ENCODE measurements at regions not wholly inside any gene's neighbourhood (a gene's known extent, or its start where the extent isn't known, plus 50 kb on each side); places are given as distances from the start of the nearest gene placed in this dataset.

DNA sequence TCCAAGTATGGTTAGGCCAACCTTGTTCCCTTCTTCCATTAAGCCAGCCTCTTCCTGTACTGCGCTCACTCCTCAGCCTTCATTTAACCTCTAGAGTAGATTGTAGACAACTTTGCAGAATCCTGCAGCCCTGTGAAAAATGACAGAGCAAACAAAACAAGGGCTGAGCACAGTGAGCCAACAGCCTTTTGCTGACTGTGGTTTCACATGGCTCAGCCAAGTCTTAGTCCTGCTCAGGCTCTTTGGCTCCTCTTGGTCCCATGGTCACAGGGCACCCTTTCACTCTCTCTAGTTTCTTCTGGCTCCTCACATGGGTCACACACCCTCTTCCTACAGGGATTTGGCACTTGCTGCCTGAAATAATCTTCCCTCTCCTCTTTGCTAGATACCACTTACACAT lies 900.3 kb downstream of the CCSER2 start:
- intact Hi-C loops (cut with DNase I), result no loop called here
- TF ChIP-seq, protein P1, sequence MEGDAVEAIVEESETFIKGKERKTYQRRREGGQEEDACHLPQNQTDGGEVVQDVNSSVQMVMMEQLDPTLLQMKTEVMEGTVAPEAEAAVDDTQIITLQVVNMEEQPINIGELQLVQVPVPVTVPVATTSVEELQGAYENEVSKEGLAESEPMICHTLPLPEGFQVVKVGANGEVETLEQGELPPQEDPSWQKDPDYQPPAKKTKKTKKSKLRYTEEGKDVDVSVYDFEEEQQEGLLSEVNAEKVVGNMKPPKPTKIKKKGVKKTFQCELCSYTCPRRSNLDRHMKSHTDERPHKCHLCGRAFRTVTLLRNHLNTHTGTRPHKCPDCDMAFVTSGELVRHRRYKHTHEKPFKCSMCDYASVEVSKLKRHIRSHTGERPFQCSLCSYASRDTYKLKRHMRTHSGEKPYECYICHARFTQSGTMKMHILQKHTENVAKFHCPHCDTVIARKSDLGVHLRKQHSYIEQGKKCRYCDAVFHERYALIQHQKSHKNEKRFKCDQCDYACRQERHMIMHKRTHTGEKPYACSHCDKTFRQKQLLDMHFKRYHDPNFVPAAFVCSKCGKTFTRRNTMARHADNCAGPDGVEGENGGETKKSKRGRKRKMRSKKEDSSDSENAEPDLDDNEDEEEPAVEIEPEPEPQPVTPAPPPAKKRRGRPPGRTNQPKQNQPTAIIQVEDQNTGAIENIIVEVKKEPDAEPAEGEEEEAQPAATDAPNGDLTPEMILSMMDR (IDR thresholded peaks at IDR 0.05), result no peak
- 86 to 92% (median 90%) methylated on average over 1 of the region's 1 CpG for WGBS, 3 donors
- ATAC-seq, result no peak
- Histone ChIP-seq H3K9me3 (no peaks in the 10 kb centered on the region), H3K36me3 (ENCODE audit: insufficient read depth in 1 of 2, low read depth in 1 of 2) (no peaks in the 10 kb centered on the region), H3K4me3 (no peak overlapping the region), H3K27me3 (ENCODE audit: insufficient read depth in 3 of 3, low read length in 2 of 3) (no peaks in the 10 kb centered on the region), H3K27ac (no peak overlapping the region), H3K4me1 (no peaks in the 10 kb centered on the region)
- no peak for DNase-seq

DNA sequence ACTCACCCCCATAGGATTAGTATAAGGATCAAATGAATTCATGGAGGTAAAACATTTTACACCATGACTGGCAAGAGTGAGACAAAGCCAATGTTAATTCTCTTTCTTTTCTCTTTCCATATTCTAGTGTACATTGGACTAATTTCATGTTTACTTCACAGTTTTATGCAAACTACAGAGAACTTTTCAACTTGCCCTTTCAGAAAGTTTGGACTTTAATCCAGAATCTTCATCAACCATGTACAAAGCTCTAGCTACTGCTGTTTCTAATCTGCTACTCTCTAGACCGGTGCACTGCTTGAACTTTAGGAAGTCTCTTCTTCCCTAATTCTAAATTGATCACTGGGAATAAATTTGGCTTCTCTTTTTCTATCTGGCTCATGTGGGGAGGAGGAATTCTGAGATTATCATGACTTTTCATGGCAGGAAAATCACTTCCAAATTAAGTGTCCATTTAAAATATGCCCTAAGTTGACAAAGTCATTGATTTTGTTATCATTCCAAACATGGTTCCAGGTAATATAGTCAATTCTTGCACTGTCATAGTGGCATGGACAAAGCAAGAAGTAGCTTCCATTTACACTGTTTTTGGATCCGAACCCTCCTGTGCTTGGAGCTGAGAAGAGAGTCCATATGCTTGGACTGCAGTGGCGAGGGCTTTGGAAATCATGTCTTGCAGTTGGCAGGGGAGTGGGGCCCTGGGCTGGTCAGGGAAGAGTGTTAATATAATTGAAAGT lies 903.3 kb downstream of the CCSER2 start:
- H3K36me3 ChIP-seq (ENCODE audit: insufficient read depth in 1 of 2, low read depth in 1 of 2), result no peaks in the 10 kb centered on the region
- ATAC-seq (no peak), DNase-seq (no peak)
- H3K27me3 ChIP-seq (ENCODE audit: insufficient read depth in 3 of 3, low read length in 2 of 3), result no peaks in the 10 kb centered on the region
- H3K4me3 ChIP-seq, result no peak overlapping the region
- intact Hi-C loops (cut with DNase I), result no loop called here
- H3K4me1 ChIP-seq, result no peaks in the 10 kb centered on the region
- no peak overlapping the region for H3K27ac ChIP-seq
- WGBS, 3 donors, result 58 to 77% (median 65%) methylated on average over 3 of the region's 3 CpGs
- TF ChIP-seq, protein P1 (IDR thresholded peaks at IDR 0.05), result no peak
- no peaks in the 10 kb centered on the region for H3K9me3 ChIP-seq

DNA sequence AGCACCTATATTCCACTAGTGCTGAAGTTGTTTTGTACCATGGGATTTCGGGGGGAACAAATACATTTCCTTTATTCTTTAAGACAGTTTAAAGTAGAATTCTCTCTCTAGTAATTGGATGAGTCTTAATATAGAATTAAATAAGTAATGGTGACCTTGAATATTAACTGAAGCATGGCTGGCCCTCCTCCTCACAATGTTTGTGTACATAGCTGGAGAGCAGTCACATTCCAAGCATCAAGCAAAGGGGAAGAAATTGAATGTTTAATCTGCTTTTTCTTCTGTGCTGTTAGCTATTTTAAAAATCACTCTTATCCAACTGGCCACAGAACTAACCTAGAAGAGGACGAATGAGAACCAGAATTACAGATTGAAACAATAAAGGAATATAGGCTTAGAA lies 906.9 kb downstream of the CCSER2 start:
- no peaks in the 10 kb centered on the region for H3K9me3 ChIP-seq
- no peaks in the 10 kb centered on the region for H3K27me3 ChIP-seq (ENCODE audit: insufficient read depth in 3 of 3, low read length in 2 of 3)
- no peak for DNase-seq
- ATAC-seq, result no peak
- TF ChIP-seq, protein P1 (IDR thresholded peaks at IDR 0.05), result no peak
- H3K4me3 ChIP-seq, result no peak overlapping the region
- no peaks in the 10 kb centered on the region for H3K36me3 ChIP-seq (ENCODE audit: insufficient read depth in 1 of 2, low read depth in 1 of 2)
- WGBS, 3 donors, result 57 to 80% (median 72%) methylated on average over 2 of the region's 2 CpGs
- intact Hi-C loops (cut with DNase I), result no loop called here
- no peaks in the 10 kb centered on the region for H3K4me1 ChIP-seq
- no peak overlapping the region for H3K27ac ChIP-seq

DNA sequence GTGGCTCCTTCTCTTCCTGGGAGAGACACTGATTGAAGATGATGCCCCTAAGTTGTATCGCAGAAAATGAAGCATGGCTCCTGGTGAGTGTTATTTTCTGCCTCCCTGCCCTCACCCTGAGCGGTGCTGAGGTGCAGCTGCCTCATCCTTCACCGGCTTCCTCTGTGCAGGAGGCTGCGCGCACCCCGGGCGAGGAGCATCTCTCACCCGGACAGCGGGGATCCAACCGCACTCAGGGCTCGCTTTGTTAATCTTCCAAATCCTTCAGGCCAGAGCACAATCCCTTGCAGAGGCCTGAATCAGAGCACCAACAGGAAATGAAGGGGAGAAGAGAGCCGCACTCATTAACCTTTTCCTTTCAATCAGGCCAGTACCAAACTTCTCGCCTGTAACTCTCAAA lies 910.3 kb downstream of the CCSER2 start:
- TF ChIP-seq, protein P1 (IDR thresholded peaks at IDR 0.05), result no peak
- DNase-seq (no peak), ATAC-seq (no peak)
- H3K27ac ChIP-seq, result no peak overlapping the region
- H3K27me3 ChIP-seq (ENCODE audit: insufficient read depth in 3 of 3, low read length in 2 of 3), result no peaks in the 10 kb centered on the region
- 85 to 89% (median 86%) methylated on average over 13 of the region's 13 CpGs for WGBS, 3 donors
- no peaks in the 10 kb centered on the region for H3K9me3 ChIP-seq
- no peaks in the 10 kb centered on the region for H3K4me1 ChIP-seq
- no peaks in the 10 kb centered on the region for H3K36me3 ChIP-seq (ENCODE audit: insufficient read depth in 1 of 2, low read depth in 1 of 2)
- intact Hi-C loops (cut with DNase I), result no loop called here
- no peak overlapping the region for H3K4me3 ChIP-seq

DNA sequence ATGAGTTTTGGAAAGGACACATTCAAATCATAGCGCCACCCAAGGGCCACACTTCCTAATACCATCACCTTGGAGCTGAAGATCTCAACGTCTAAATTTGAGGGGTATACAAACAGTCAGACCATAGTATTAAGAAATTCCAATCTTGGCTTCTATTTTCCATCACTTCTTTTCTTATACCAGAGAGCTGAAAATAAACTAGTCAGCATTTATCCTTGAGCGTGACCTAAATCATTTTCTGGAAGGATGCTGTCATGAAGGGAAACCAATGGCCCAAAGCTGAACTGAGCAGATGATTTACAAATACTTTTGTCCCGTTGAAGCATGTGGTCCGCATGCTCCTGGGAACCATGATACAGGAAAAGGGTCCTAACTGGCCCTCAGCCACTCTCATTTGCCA lies 921.9 kb downstream of the CCSER2 start:
- DNase-seq, result no peak
- H3K27me3 ChIP-seq (ENCODE audit: insufficient read depth in 3 of 3, low read length in 2 of 3), result no peaks in the 10 kb centered on the region
- H3K4me3 ChIP-seq, result no peak overlapping the region
- H3K36me3 ChIP-seq (ENCODE audit: insufficient read depth in 1 of 2, low read depth in 1 of 2), result no peaks in the 10 kb centered on the region
- TF ChIP-seq, protein P1 (IDR thresholded peaks at IDR 0.05), result no peak
- no peaks in the 10 kb centered on the region for H3K9me3 ChIP-seq
- no peaks in the 10 kb centered on the region for H3K4me1 ChIP-seq
- no peak for ATAC-seq
- intact Hi-C loops (cut with DNase I), result no loop called here
- 61 to 76% (median 69%) methylated on average over 5 of the region's 5 CpGs for WGBS, 3 donors
- H3K27ac ChIP-seq, result no peak overlapping the region

Measured in psoas muscle (tissue), 7 donors.